Epithelial cell of esophagus (primary cell): ENCODE measurements at regions not wholly inside any gene's neighbourhood (a gene's known extent, or its start where the extent isn't known, plus 50 kb on each side); places are given as distances from the start of the nearest gene placed in this dataset.
A peak's percentile ranks its signal among the peaks of the same experiment; 100 is the strongest.

Experiments
- DNase-seq: peaks from one replicate; pipeline ENCODE4 v3.0.0; 2010; ENCODE audit warnings: low read depth
- H3K4me3 ChIP-seq: 2 replicates; pipeline ENCODE4 v1.5.1; 2011; ENCODE audit warnings: mild to moderate bottlenecking, low read length, control low read depth
- CTCF ChIP-seq: IDR thresholded peaks from 2 replicates; pipeline ENCODE4 v1.5.1; 2011; ENCODE audit warnings: low read depth, mild to moderate bottlenecking, low read length, control low read depth, inconsistent platforms; ENCODE audit not compliant: insufficient read depth; ENCODE audit errors: missing control alignments

- no peak for DNase-seq
- no peak for TF ChIP-seq CTCF
- H3K4me3 ChIP-seq, result no peak overlapping the region
These were observed 648.4 kb downstream of the PTPRC start for GRCh38 chr1:199287206-199287605.

DNA sequence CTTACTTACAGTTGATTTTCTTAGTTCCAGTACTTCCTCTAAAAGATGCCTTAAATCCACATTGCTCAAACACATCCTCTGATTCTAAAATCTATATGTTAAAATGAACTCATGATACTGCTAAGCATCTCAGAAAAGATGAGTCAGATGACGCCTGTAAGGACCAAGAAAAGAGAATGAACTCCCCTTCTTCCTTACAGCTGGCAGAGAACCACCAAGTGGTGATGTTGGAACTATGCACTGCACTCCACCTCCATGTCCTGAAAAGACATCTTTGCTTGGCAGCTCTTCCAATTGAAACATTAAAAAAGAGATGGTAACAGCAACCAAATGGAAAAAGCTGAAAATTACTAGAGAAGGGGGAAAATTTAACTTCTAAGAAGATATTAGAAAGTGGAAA is 648.8 kb downstream of the PTPRC start:
- no peak for DNase-seq
- no peak overlapping the region for H3K4me3 ChIP-seq
- TF ChIP-seq CTCF, result no peak

- no peak for TF ChIP-seq CTCF
- DNase-seq, result peak; percentile 29
- H3K4me3 ChIP-seq, result no peak overlapping the region
These were observed 651.3 kb downstream of the PTPRC start for GRCh38 chr1:199290186-199290585.

DNA sequence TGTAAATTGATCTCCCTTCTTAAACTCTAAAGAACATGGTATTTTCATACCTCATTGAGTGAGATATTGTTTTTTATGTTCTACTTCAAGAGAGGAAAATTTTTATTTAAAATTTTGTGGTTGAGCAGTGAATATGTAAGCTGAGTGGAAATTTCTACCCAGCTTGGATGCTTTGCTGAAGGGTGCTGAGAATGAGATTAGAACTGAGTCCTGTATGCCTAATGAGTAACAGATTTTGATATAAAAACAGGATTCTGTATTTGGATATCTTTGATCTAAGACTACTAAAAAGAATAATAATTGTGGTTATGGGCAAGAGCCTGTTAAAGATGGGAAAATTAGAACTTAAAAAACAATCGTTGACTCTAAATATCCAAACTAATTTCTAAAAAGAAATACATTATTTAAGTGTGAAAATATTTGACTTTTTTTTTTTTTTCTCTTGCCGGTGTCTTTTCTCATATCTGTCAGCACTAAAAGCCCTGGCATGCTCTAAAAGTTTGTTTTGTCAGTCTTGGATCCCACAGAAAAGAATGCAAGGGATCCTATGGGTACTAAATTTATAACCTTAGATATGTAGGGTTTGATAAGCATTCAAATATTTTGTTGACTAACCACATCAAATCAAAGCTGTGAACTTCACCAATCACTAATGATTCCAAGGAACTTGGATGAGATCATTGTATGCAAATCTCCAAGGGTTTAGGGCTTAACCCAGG is 652.3 kb downstream of the PTPRC start:
- no peak overlapping the region for H3K4me3 ChIP-seq
- no peak for DNase-seq
- no peak for TF ChIP-seq CTCF

DNA sequence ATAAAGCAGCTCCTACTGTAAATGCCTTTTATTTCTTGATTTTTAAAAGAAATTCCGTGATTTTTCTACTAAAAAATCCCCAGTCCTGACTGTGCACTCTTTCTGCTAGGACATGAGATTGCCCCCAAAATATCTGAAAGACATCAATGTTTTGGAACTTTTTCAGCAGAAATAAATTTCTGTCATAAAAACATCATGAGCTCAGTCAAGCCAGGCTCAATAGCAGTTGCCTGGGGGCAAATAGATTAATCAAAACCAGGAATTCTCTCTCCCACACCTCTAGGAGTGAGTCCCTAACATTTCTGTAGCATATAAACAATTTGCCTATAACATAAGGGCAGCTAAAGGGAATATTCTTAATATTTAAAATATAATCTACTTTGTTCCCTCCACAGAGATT is 654.1 kb downstream of the PTPRC start:
- no peak for DNase-seq
- H3K4me3 ChIP-seq, result no peak overlapping the region
- no peak for TF ChIP-seq CTCF

DNA sequence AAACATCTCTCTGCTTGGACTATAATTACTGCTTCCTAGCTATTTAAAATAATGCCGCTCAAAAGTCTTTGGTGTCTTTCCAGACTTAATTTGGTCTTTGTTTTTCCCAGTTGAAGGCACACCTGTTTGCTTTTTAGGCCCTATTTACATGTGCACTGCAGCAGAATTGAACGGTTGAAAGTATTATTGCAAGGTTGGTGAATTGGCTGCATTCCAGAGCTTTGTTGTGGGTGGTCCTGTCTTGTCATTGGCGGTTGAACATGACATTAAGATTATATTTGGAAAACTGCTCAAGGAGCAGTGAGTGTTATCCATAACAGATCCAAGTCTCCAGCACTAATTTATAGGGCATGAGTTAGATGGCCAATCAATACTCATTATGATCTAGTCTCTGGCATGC is 656.3 kb downstream of the PTPRC start:
- no peak for DNase-seq
- H3K4me3 ChIP-seq, result no peak overlapping the region
- no peak for TF ChIP-seq CTCF

- no peak overlapping the region for H3K4me3 ChIP-seq
- no peak for TF ChIP-seq CTCF
- peak; percentile 32 for DNase-seq
These were observed 658.3 kb downstream of the PTPRC start for GRCh38 chr1:199297174-199297573.
